ENCODE measurements at regions not wholly inside any gene's neighbourhood (a gene's known extent, or its start where the extent isn't known, plus 50 kb on each side); places are given as distances from the start of the nearest gene placed in this dataset.

DNA sequence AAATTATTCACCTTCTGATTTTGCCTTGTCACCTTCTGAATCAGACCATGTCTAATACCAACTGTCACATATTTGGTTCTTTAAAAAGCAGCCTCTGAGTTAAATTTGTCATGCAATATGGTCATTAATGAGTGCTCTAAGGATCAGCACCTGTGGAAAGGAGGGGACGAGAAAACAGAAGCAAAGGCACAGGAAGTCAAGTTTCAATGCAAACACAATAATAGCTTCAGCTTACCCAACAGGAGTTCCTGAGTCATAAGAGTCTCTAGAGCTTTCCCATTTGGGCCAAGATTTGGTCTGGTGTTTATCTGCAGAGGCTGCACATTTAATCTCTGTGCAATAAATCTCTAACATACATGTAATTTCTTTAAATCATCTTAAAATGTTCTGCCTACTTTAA, 889.8 kb downstream of the CDH8 start:
- Histone ChIP-seq H3K4me1 (ENCODE audit: low read length) (peaks cover 49% of the 10 kb centered on the region), H2AFZ (ENCODE audit: low read length) (no peak overlapping the region), H3K79me2 (ENCODE audit: low read length) (no peaks in the 10 kb centered on the region), H3K4me3 (ENCODE audit: low read length) (no peak overlapping the region), H3K27ac (ENCODE audit: low read length) (peak overlapping the region; percentile 43; the same call in 1 of the 2 replicates), H3K9ac (ENCODE audit: low read length) (no peak overlapping the region), H3K36me3 (replicated peaks; ENCODE audit: insufficient read depth, low read length) (no peaks in the 10 kb centered on the region), H4K20me1 (ENCODE audit: insufficient read depth, low read length) (no peaks in the 10 kb centered on the region), H3K4me2 (ENCODE audit: low read depth, low read length) (0 out of 2 replicates have a peak overlapping the region, but pooled peaks have one; percentile 1), H3K9me2 (replicated peaks; ENCODE audit: insufficient read depth, low read length) (no peaks in the 10 kb centered on the region), H3K27me3 (replicated peaks; ENCODE audit: insufficient read depth, low read length) (no peaks in the 10 kb centered on the region), H3F3A (ENCODE audit: insufficient read depth, low read length) (peaks cover 12% of the 10 kb centered on the region; the same call in 1 of the 2 replicates), H3K9me3 (replicated peaks; ENCODE audit: insufficient read depth, low read length) (no peaks in the 10 kb centered on the region)
- peak; percentile 85 for DNase-seq
- no peak for TF ChIP-seq EZH2 (optimal IDR thresholded peaks at IDR 0.05; ENCODE audit: low read depth, low read length)
- TF ChIP-seq, protein P1, sequence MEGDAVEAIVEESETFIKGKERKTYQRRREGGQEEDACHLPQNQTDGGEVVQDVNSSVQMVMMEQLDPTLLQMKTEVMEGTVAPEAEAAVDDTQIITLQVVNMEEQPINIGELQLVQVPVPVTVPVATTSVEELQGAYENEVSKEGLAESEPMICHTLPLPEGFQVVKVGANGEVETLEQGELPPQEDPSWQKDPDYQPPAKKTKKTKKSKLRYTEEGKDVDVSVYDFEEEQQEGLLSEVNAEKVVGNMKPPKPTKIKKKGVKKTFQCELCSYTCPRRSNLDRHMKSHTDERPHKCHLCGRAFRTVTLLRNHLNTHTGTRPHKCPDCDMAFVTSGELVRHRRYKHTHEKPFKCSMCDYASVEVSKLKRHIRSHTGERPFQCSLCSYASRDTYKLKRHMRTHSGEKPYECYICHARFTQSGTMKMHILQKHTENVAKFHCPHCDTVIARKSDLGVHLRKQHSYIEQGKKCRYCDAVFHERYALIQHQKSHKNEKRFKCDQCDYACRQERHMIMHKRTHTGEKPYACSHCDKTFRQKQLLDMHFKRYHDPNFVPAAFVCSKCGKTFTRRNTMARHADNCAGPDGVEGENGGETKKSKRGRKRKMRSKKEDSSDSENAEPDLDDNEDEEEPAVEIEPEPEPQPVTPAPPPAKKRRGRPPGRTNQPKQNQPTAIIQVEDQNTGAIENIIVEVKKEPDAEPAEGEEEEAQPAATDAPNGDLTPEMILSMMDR (IDR thresholded peaks at IDR 0.05; ENCODE audit: low read length), result no peak
- TF ChIP-seq EZH2phosphoT487 (IDR thresholded peaks at IDR 0.05; ENCODE audit: low read length), result no peak

DNA sequence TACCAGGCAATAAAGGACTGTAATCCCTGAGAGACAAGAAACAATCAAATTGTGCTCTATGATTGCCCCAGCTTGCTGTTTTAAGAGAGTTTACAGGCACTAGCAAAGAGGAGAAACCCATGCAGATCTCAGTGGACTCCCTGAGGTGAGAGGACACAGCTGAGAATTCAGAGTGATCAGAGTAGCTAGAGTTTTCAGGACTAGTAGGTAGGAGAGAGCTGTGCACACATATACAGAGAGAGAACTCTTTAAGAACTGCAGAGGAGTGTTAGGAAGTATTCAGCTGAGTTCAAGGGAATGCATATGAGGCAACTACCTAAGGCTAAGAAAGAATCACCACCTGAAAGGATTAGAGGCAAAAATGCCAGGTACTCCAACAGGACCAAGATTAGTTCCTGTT, 904.8 kb downstream of the CDH8 start:
- Histone ChIP-seq H3K9ac (ENCODE audit: low read length) (no peak overlapping the region), H3K4me2 (ENCODE audit: low read depth, low read length) (no peak overlapping the region), H3K79me2 (ENCODE audit: low read length) (no peaks in the 10 kb centered on the region), H2AFZ (ENCODE audit: low read length) (no peak overlapping the region), H4K20me1 (ENCODE audit: insufficient read depth, low read length) (no peaks in the 10 kb centered on the region), H3K27me3 (replicated peaks; ENCODE audit: insufficient read depth, low read length) (no peaks in the 10 kb centered on the region), H3K9me2 (replicated peaks; ENCODE audit: insufficient read depth, low read length) (no peaks in the 10 kb centered on the region), H3K9me3 (replicated peaks; ENCODE audit: insufficient read depth, low read length) (no peaks in the 10 kb centered on the region), H3F3A (ENCODE audit: insufficient read depth, low read length) (no peaks in the 10 kb centered on the region; the same call in 1 of the 2 replicates), H3K36me3 (replicated peaks; ENCODE audit: insufficient read depth, low read length) (no peaks in the 10 kb centered on the region), H3K27ac (ENCODE audit: low read length) (no peak overlapping the region), H3K4me3 (ENCODE audit: low read length) (no peak overlapping the region), H3K4me1 (ENCODE audit: low read length) (no peaks in the 10 kb centered on the region)
- TF ChIP-seq, protein P1 (IDR thresholded peaks at IDR 0.05; ENCODE audit: low read length), result no peak
- TF ChIP-seq EZH2 (optimal IDR thresholded peaks at IDR 0.05; ENCODE audit: low read depth, low read length), result no peak
- no peak for TF ChIP-seq EZH2phosphoT487 (IDR thresholded peaks at IDR 0.05; ENCODE audit: low read length)
- no peak for DNase-seq

DNA sequence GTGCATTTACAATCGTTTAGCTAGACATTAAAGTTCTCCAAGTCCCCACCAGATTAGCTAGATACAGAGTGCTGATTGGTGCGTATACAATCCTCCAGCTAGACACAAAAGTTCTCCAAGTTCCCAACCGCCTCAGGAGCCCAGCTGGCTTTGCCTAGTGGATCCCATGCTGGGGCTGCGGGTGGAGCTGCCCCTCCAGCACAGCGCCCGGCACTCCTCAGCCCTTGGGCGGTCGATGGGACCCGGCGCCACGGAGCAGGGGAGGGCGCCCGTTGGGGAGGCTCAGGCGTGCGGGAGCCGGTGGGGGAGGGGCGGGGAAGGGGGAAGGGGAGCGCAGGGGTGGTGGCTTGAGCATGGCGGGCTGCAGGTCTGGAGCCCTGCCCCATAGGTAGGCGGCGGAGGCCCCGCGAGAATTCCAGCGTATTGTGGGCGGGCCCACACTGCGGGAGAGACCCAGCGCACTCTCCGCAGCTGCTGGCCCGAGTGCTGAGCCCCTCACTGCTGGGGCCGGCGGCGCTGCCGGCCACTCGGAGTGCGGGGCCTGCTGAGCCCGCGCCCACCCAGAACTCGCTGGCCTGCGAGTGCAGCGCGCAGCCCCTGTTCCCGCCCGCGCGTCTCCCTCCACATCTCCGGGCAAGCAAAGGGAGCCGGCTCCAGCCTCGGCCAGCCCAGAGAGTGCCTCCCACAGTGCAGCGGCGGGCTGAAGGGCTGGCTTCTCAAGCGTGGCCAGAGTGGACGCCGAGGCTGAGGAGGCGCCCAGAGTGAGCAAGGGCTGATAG, 907.5 kb downstream of the CDH8 start:
- no peak overlapping the region for H3K4me3 ChIP-seq (ENCODE audit: low read length)
- H3K79me2 ChIP-seq (ENCODE audit: low read length), result no peaks in the 10 kb centered on the region
- no peaks in the 10 kb centered on the region for H3K9me3 ChIP-seq (replicated peaks; ENCODE audit: insufficient read depth, low read length)
- no peak overlapping the region for H3K4me2 ChIP-seq (ENCODE audit: low read depth, low read length)
- TF ChIP-seq, protein P1 (IDR thresholded peaks at IDR 0.05; ENCODE audit: low read length), result no peak
- TF ChIP-seq EZH2phosphoT487 (IDR thresholded peaks at IDR 0.05; ENCODE audit: low read length) (no peak), EZH2 (optimal IDR thresholded peaks at IDR 0.05; ENCODE audit: low read depth, low read length) (no peak)
- H3K9me2 ChIP-seq (replicated peaks; ENCODE audit: insufficient read depth, low read length), result no peaks in the 10 kb centered on the region
- H3K27ac ChIP-seq (ENCODE audit: low read length), result no peak overlapping the region
- no peak overlapping the region for H3K9ac ChIP-seq (ENCODE audit: low read length)
- H3K4me1 ChIP-seq (ENCODE audit: low read length), result no peaks in the 10 kb centered on the region
- H3K36me3 ChIP-seq (replicated peaks; ENCODE audit: insufficient read depth, low read length), result no peaks in the 10 kb centered on the region
- no peak overlapping the region for H2AFZ ChIP-seq (ENCODE audit: low read length)
- DNase-seq, result no peak
- H4K20me1 ChIP-seq (ENCODE audit: insufficient read depth, low read length), result no peaks in the 10 kb centered on the region
- no peaks in the 10 kb centered on the region; the same call in 1 of the 2 replicates for H3F3A ChIP-seq (ENCODE audit: insufficient read depth, low read length)
- no peaks in the 10 kb centered on the region for H3K27me3 ChIP-seq (replicated peaks; ENCODE audit: insufficient read depth, low read length)
